ENCODE measurements at regions not wholly inside any gene's neighbourhood (a gene's known extent, or its start where the extent isn't known, plus 50 kb on each side); places are given as distances from the start of the nearest gene placed in this dataset.

DNA sequence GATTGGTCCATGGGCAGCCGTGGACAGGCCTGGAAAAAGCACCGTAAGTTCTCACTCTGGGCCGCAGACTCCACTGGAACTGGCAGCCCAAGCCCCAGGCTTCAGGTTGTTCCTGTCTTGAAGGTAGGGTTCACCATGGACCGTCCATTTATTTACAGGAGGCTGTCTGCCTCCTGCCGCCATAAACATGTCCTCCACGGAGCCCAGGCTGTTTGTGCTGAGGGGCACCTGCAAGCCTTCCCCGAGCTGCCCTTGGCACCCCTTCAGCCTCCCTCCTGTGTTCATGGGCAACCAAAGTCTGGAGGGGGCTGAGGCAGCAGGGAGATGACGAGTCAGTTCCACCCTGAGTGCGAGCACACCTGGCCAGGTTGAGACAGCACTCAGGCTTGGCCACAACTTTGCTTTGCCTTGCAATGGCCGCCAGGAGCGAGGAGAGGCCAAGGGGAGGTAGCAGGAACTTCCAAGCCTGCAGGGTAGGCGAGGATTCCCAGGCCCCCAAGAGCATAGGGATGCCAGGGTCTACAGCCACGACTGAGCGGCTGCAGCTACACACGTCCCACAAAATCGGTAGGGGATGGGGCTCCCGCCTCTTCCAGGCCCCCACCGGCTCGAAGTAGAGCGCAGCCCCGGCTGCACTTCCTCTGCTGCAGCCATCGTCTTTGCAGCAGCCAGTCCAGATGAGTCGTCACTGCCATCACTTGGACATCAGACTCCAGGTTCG is 1625.6 kb upstream of the ACO1 start:
- in situ Hi-C loops (cut with MboI; ENCODE audit: low sequenced_read_pairs) = no loop called here

DNA sequence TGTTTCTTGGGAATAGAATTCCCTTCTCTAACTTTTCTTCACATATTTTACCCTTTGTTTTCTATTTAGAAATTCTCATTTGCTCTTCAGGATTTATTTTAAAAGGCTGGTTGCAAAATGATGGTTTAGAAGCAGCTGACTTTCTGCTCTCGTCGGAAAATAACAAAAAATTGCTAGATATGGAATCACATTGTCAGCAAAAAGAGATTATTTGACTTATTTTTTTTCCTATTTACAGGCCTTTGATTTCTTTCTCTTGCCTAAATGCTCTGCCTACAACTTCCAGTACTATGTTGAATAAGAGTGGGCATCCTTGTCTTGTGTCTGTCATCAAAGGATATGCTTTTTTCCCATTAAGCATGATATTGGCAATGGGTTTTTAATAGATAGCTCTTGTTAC is 1619.1 kb upstream of the ACO1 start:
- in situ Hi-C loops (cut with MboI; ENCODE audit: low sequenced_read_pairs) = no loop called here

DNA sequence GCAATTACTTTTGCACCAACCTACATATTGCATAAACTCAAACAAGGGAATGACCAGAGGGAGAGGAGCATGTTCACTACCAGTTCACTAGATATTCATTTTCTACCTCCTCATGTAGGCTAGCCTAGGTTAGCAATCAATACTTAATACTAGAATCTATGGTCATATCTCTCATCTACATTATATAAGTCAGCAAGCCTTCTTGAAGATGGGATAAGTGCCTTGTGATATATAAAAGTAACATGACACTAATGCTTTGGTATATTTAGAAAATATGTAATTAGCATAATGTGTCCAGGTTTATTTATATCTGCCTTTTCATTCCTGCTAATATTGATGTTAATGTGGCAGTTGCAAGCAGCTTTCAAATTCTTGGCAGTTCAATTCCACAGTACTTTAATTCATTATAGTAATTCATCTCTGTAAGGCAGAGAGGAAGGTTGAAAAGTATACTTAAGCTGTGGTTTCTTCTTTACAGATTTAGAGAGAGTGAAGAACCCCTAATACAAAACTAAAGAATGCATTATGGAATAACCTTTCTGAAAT is 1613.2 kb upstream of the ACO1 start:
- in situ Hi-C loops (cut with MboI; ENCODE audit: low sequenced_read_pairs) = no loop called here

DNA sequence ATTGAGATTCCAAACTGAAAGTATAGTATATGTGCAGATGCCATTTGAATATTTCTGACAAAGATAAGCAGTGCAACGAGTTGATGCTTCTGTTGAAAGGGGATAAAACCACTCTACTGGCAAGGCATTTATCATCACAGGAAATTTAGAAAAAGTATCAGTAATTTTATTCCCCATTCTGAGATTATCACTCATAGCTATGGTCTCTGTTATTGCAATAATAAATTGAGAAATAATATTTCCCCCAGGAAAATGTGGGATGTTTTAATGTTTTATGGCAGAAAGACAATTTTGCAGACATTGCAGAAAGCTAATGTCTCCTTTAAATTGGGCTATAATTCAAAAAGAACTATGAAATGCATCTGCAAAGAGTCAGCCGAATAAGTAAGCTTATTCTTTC is 1612.7 kb upstream of the ACO1 start:
- in situ Hi-C loops (cut with MboI; ENCODE audit: low sequenced_read_pairs) = no loop called here

DNA sequence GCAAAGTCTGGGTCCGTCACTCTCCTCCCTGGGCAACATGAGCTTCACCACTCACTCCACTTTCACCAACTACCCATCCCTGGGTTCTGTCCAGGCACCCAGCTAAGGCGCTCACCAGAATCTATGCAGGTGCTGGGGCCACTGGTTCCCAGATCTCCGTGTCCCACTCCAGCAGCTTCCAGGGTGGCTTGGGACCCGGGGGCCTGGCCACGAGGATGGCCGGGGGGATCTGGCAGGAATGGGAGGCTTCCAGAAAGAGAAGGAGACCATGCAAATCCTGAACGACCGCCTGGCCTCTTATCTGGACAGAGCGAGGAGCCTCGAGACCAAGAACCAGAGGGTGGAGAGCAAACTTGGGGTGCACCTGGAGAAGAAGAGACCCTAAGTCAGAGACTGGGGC is 1611.0 kb upstream of the ACO1 start:
- in situ Hi-C loops (cut with MboI; ENCODE audit: low sequenced_read_pairs) = no loop called here

DNA sequence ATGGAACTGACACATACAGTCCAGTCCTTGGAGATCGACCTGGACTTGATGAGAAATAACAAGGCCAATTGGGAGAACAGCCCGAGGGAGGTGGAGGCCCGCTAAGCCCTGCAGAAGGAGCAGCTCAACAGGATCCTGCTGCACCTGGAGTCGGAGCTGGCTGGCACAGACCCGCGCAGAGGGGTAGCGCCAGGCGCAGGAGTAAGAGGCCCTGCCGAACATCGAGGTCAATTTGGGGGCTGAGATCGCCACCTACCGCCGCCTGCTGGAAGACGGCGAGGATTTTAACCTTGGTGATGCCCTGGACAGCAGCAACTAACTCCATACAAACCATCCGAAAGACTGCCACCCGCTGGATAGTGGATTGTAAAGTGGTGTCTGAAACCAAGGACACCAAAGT is 1610.1 kb upstream of the ACO1 start:
- in situ Hi-C loops (cut with MboI; ENCODE audit: low sequenced_read_pairs) = no loop called here

DNA sequence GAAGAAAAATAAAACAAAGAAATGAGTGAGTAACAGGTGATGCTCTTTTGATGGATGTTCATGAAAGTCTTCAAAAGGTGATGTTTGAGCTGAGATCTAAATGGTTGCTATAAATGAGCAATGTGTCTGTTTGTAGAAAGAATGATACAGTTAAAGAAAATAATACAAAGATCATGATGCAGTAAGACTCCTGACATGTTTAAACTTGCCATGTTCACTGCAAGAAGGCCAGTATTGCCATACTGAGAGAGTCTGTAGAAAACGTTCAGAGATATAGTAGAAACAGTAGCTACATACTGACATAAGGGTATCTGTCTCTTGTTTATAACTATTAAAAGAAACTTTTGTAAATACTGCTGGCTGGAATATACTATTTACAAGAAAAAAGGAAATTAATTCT is 1609.2 kb upstream of the ACO1 start:
- in situ Hi-C loops (cut with MboI; ENCODE audit: low sequenced_read_pairs) = no loop called here

DNA sequence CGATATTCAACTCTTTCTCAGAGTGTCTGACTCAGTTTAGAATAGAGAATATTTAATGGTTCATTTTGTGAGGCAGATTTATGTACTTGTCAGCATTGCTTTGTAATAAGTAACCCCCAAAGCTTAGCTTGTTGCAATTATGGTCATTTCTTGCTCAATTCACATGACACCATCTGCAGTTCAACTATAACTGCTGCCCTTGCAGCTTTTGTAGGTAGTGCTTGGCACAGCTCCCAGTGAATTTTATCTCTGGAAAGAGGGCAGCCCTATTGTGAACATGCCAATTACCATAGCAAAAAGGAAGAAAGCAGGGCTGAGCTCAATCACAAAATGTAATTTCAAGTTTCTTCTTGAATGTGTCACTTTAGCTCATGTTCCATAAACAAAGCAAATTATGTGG is 1587.7 kb upstream of the ACO1 start:
- in situ Hi-C loops (cut with MboI; ENCODE audit: low sequenced_read_pairs) = no loop called here

DNA sequence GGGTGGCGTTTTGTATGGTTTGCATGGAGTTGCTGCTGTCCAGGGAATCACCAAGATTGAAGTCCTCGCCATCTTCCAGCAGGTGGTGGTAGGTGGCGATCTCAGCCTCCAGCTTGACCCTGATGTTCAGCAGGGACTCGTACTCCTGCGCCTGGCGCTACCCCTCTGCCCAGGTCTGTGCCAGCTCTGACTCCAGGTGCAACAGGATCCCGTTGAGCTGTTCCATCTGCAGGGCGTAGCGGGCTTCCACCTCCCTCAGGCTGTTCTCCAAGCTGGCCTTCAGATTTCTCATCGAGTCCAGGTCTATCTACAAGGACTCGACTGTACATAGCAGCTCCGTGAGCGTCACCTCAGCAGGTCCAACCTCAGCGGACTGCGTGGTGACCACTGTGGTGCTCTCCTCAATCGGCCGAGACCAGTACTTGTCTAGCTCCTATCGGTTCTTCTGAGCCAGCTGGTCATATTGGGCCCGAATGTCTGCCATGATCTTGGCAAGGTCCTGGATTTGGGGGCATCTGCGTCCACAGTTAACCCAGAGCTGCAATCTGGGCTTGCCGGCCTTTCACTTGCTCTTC is 1584.8 kb upstream of the ACO1 start:
- in situ Hi-C loops (cut with MboI; ENCODE audit: low sequenced_read_pairs) = no loop called here

DNA sequence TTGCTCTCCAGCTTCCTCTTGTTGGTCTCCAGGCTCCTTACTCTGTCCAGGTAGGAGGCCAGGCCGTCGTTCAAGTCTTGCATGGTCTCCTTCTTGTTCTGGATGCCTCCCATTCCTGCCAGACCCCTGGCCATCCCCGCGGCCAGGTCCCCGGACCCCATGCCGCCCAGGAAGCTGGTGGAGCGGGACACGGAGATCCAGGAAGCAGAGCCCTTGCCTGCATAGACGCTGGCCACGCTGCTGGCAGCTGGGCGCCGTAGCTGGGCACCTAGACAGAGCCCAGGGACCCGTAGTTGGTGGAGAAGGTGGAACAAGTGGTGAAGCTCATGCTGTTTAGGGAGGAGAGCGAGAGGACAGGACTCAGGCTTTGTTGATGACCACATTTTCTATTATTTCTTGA is 1584.0 kb upstream of the ACO1 start:
- in situ Hi-C loops (cut with MboI; ENCODE audit: low sequenced_read_pairs) = no loop called here

DNA sequence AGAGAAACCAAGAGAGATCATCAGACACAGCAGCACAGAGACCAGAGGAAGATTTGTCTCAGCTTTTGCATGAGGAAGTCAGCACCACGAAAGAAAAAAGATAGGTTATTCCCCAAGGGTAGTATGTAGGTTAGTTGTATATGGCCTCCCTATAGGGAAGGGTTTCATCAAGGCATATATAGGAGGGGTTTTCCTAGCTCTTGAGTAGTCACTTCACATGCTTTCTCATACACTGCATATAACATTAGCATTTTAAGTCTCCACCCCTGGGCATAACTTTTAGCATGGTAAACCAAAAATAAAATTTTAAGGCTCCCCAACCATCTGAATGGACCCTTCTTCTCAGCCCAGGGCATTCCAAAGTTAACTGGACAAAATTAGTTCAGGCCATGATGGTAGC is 1571.6 kb upstream of the ACO1 start:
- in situ Hi-C loops (cut with MboI; ENCODE audit: low sequenced_read_pairs) = no loop called here

DNA sequence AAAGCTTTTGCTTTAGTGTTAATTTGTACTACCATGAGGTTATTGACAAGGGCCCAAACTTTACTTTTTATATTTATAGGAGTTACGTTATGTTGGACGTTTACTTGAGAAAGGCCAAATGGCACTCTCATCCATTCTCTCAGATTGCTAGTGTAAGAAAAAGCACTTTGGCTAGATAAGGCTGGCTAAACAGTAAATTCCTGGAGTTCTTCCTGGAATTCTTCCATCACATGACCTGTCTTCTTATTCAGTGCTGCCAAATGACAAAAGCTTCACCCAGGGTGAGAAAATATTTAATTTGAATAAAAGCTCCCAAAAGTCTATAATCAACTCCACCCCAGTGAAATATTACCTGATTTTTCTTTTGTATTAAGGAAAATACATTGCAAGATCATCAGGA is 1568.9 kb upstream of the ACO1 start:
- in situ Hi-C loops (cut with MboI; ENCODE audit: low sequenced_read_pairs) = no loop called here

DNA sequence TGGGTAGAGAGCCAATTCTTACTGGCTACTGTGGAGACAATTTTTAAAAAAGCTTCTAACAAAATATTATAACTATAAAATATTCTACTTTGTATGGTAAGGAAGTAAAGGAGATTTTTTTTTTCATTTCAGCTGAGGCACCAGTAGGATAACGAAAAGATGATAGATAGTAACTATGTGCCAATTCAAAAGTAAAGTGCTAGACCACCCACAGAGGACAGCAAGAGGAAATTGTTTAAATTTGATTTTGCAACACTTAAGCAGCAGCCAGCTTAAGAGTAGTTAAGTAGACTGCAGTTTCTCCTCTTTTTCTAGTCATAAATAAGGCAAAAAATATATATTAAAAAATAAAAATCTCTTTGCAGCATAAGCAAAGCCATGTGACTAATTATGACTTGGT is 1539.3 kb upstream of the ACO1 start:
- in situ Hi-C loops (cut with MboI; ENCODE audit: low sequenced_read_pairs) = no loop called here

DNA sequence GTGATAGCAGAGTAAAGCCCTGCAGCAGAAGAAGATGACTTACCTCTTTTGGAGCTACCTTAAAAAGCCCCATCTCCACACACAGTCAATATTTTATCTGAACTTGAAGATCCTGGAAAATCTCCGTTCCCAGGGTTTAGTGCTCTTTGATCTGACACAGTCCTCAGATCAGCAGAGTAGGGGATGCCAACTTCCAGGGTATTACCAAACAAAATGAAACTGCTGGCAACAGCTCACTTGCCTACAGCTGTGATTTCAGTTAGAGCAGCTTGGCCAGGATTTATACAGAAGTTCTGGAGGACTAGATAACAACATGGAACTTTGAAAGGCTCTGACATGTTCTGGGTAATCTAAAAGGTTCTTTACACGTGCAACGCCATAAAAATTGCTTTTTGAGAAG is 1537.8 kb upstream of the ACO1 start:
- in situ Hi-C loops (cut with MboI; ENCODE audit: low sequenced_read_pairs) = no loop called here

DNA sequence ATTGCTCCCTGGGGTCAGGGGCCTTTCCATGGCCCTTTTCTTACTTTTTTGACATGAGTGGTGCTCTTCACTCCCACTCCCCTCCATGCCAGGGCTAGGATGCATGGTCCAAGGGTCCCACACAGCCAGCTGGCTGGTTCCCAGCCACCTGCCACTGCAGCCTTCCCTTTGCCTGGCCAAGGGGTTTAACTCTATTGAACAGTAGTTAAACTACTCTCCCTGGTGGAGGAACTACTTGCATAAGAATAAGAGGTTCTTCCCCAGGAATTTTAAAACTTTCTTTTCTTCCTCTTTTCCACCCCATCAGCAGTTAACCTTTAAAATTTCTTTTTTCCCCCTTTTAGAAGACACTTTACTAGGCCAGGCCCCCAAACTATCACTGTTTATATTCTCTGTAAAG is 1532.8 kb upstream of the ACO1 start:
- in situ Hi-C loops (cut with MboI; ENCODE audit: low sequenced_read_pairs) = no loop called here

DNA sequence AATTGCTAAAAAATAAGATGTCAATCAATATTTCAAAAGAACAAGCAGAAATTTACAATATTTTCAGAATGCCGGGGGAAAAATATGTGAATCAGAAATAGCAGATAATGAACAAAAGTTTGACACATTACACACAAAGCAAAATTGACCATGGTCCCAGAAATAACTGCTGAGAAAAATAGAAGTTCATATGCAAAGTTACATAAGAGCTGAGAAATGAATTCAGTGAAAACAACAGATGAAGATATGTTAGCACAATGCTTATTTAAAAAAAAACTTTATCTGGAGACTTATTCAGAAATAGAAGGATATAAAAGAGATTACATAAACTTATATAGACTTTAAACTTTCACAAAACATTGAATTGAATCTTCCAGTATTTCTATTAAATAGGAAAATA is 1483.7 kb upstream of the ACO1 start:
- in situ Hi-C loops (cut with MboI; ENCODE audit: low sequenced_read_pairs) = no loop called here

DNA sequence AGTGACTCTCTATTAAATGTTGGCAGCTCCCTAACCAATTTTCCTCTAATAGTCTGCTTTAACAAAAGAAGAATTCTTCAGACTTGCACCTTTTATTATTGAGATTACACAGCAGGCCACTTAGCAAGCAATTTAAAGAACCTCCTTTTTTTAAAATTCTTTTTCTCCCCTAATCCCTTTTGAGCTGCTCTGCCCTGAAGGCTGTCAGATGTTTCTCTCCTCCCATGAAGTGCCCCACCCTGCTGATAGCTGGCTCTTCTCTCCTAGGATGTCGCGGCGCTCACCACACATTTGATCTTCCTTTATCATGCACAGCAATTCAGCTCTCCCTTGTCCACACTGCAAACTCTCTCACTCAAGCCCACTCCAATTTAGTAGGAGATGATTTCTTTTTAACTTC is 1471.1 kb upstream of the ACO1 start:
- in situ Hi-C loops (cut with MboI; ENCODE audit: low sequenced_read_pairs) = no loop called here

DNA sequence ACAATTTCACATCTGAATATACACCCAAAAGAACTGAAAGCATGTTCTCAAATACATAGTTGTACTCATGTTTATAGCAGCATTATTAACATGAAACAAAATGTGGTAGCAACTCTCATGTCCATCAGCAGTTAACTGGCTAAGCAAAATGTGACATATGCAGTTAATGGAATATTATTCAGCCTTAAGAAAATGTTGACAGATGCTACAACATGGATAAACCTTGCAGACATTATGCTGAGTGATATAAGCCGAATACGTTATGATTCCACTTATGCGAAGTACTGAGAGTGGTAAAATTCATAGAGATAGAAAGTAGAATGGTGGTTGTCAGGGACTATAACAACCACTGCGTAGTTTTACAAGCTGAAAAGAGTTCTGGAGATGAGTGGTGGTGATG is 1469.0 kb upstream of the ACO1 start:
- in situ Hi-C loops (cut with MboI; ENCODE audit: low sequenced_read_pairs) = no loop called here

DNA sequence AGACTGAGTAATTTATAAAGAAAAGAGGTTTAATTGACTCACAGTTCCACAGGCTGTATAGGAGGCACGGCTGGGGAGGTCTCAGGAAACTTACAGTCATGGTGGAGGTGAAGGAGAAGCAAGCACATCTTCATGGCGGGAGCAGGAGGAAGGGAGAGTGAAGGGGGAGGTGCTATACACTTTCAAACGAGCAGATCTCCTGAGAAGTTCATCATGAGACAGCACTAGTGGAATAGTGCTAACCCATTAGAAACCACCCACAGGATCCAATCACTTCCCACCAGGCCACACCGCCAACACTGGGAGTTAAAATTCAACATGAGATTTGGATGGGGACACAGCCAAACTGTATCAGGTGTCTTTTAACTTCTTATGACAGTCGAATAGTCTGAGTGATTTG is 1459.3 kb upstream of the ACO1 start:
- in situ Hi-C loops (cut with MboI; ENCODE audit: low sequenced_read_pairs) = no loop called here

DNA sequence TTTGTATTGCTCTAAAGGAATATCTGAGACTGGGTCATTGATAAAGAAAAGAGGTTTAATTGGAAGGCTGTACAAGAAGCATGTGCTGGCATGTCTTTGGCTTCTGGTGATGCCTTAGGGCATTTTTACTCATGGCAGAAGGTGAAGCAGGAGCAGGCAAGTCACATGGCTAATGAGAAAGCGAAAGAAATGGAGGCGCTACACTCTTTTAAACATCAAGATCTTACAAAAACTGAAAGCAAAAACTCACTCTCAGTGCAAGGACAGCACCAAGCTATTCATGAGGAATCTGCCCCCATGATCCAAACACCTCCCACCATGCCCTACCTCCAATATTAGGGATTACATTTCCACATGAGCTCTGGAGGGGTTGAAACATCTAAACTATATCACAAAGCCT is 1458.8 kb upstream of the ACO1 start:
- in situ Hi-C loops (cut with MboI; ENCODE audit: low sequenced_read_pairs) = no loop called here

DNA sequence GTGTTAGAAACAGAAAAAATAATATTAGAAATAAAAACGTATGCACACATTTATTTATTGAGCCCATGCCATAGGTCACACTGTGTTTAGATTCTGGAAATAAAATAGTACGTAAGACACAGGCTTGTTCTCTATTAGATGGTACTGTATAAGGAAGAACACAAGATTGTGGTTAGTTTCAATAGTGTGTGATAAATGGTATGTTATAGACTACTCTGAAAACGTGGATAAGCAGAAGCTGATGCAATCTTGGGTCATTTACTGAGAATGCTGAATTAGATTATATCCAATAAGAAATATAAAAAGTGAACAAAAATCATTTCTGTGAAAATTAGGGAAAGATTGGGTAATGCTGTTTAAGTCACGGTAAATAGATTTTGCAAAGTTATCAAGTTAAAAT is 1456.4 kb upstream of the ACO1 start:
- in situ Hi-C loops (cut with MboI; ENCODE audit: low sequenced_read_pairs) = no loop called here

DNA sequence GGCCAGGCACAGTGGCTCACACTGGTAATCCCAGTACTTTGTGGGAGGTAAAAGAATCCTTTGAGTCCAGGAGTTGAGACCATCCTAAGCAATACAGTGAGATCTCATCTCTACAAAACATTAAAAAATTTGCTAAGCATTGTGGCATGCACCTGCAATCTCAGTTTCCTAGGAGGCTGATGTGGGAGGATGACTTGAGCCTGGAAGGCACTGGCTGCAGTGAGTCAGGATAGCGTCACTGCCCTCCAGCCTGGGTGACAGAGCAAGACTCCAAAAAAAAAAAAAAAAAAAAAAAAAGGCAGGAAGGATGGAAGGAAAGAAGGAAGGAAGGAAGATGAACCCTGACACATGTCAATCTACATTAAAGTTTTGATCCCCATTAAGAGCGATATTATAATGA is 1452.2 kb upstream of the ACO1 start:
- in situ Hi-C loops (cut with MboI; ENCODE audit: low sequenced_read_pairs) = no loop called here

DNA sequence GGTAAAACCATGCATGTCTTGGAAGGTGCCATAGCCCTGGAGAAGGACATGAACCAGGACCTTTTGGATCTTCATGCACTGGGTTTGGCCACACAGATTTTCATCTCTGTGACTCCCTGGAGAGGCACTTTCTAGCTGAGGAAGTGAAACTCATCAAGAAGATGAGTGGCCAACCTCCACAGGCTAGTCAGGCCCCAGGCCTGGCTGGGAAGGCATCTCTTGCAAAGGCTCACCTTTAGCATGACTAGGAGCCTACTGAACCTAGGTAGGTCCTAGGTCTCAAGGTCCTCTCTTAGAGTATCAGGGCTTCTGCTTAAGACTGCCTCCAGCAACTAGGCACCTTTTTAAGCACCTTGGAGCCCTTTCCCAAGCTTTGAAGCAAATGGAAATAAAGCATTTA is 1448.7 kb upstream of the ACO1 start:
- in situ Hi-C loops (cut with MboI; ENCODE audit: low sequenced_read_pairs) = no loop called here

Data from HL-60/S4 (cell line).